Fibroblast of skin of left biceps (primary cell): ENCODE measurements at regions not wholly inside any gene's neighbourhood (a gene's known extent, or its start where the extent isn't known, plus 50 kb on each side); places are given as distances from the start of the nearest gene placed in this dataset.
"Not testable (repeated sequence)": the region's sequence is repeated elsewhere in the genome, so short reads cannot be mapped to it uniquely, and the experiment has no call there.

Experiments
- DNase-seq, 2 experiments: peaks; one replicate each; pipeline ENCODE4 v3.0.0-alpha.2; 2013; ENCODE audit warnings: low read depth in 2 of 2

DNA sequence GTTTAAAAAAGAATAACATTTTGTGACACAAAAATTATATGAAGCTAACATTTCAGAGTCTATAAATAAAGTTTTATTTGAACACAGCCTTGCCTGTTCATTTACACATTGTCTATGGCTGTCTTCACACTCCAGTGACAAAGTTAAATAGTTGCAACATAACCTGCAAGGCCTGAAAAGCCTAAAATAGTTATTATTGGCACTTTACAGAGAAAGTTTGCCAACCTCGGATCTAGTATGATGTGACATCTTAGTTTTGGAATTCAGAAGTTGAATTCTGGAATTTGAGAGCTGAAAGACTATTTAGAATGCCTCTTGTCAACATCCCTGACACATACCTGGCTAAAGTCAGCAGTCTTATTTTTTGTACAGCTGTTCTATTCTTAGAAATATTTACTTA is 68.3 kb downstream of the DYRK2 start:
- DNase-seq: peak; percentile 42 to 45

DNA sequence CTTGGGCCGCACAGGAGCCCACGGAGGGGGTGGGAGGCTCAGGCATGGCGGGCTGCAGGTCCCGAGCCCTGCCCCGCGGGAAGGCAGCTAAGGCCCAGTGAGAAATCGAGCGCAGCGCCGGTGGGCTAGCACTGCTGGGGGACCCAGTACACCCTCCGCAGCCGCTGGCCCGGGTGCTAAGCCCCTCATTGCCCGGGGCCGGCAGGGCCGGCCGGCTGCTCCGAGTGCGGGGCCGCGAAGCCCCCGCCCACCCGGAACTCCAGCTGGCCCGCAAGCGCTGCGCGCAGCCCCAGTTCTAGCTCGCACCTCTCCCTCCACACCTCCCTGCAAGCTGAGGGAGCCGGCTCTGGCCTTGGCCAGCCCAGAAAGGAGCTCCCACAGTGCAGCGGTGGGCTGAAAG is 70.8 kb downstream of the DYRK2 start:
- DNase-seq: not testable (repeated sequence)

DNA sequence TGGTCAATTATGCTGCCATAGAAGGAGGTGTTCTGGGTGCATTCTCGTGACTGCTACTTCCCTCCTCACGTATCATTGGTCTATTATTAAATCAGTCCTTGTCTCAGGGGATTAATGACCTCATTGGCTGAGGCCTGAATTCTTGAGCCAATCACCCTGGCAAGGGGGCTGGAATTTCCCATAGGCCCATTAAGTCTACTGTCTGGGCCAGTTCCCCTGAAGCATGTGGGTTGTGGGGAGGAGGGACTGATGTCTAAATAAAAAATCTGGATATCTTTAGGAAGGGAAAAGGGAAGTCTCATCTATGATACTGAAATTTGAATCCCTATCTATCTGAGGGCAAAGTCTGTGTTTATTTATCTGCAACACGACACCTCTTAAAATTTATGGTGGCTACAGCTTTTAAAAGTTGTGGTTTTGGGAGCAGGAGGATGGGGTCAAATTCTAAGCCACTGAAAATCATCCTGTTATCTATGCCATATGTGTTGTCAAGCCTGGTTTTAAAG is 71.9 kb downstream of the DYRK2 start:
- DNase-seq: peak; percentile 90 to 93

DNA sequence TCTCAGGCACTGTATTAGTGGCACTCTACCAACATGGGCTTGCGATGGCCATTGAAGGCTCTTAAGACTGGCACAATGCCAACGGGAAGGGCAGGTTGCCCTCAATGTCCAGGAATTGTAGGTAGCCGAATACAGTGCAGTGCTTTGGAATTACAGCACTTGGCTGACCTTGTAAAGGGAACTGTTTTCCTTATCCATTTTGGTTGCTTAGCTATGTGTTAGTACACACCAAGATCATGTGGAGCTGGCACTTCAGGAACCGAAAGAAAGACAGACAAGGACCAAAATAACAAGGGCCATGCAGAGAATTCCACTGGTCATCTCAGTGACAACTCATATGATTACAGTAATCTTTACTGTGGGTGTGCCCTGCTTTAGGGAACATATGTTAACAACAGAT is 72.7 kb downstream of the DYRK2 start:
- no peak for DNase-seq

DNA sequence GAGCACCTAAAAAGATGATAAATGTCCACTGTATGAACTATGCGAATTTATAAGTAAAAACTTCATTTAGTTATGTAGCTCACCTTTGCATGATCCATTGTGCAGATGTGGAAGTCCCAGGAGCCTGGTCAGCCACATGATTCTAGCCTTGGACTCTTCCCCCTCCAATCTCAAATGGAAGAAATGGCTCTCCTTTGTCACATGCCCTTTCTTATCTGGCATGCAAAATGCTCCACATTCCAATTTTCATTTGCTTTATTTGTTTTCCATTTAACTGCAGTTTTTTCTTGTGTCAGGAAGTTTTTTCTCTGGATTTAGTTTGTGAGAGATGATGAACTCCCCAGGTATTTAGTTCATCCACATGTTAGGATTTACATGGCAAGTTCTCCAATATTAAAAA is 73.8 kb downstream of the DYRK2 start:
- no peak for DNase-seq

DNA sequence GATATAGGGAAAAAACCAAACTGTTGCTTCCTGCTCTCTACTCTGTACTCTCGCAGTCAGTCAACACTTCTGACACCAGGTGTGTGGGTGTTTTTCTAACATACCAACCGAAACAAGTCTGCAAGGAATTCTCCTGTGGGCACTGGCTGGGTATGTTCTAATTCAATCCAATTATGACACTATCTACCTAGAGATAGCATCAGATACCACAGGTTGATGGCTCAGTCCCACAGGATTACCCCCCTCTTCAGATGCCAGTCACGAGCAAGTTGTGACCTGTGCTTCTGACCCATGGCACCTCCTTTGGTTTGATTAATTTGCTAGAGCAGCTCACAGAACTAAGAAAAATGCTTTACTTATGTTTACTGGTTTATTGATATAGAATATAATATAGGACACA is 78.3 kb downstream of the DYRK2 start:
- DNase-seq: no peak

DNA sequence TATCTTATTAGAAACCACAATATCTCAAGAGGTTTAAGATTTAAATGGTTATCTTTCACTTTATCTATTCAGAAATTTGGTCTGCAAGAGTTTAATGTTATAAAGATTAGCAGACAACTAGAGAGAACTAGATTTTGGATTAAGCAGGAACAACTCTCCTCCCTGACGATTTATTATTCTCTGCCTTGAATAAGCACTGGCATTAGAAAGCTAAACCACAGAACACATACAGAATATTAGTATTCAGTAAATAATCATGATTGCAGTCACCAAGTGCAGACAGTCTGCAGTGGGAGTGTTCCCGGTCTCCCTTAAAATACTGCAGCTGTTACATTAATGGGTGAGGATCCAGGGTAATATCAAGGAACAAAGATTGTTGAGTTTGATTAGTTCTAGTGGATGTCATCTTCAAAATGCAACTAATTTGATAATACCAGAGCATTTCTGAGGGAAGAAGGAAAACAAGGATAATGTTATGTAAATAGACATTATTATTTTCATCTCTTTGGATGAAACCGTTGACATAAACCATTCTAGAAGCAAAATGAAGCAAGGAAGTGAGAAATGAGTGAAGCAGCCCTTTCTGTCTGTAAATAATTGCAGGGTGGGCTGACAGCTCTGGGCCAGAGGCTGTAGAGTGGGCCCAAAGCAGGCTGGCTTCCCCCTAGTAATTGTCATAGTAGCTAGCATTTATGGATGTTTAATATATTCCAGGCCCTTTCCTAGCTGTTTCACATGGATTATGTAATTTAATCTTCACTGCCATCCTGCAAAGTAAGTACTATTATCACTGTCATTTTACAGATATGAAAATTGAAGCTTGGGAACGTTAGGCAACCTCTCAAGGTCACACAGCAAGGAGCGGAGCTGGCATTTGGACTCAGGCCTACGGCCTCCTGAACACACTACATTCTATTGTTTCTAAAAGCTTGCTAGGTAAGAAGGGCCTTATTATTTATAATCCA is 79.4 kb downstream of the DYRK2 start:
- DNase-seq: no peak

DNA sequence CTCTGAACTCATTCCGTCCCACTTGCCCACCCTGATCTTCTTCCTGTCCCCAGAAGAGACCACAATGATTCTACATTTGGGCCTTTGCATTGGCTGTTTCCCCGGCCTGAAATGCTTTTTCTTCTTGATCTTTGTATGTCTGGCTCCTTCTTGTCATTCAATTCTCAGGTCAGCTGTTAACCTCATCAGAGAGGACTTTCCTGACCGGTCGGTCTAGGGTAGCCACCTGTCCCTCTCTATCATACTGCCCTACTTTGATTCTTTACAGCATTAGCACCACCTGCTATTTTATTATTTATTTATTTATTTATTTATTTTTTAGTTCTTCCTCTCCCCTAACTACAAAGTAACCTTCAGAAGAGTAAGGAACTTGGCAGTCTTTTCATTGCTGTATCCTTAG is 84.3 kb downstream of the DYRK2 start:
- no peak for DNase-seq

DNA sequence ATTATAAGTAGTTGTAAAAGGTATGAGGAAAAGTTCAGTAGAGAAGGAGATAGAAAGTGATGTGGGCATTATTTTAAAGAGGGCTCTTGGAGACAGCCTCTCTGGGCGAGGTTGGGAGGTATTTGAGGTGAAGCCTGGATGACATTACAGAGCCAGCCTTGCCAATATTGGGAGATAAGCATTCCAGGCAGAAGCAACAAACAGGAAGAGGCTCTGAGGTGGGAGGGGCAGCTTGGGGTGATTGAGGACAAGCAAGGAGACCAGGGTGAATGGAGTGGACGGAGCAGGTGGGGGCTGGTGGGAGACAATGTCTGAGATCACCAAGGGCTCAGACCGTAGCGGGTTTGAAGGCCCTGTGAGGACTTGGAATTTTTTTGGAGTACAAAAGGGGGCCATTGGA is 87.3 kb downstream of the DYRK2 start:
- DNase-seq: no peak

DNA sequence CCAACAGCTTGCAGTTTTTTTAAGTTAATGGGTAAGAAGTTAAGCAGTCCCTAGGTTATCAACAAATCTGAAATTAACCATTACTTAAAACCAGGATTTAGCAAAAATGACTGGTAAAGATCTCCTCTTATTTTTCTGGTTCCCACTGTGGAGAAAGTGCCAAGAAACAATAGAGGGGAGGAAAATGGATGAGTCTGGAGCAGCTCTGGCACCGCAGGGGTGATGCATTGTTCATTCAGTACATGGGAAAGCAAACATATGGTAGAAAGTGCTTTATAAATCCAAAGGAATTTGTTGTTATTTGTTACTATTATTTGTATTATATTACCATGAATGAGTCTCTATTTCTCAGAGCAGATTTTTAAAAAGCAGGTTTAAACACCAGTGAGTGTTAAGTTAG is 92.2 kb downstream of the DYRK2 start:
- no peak for DNase-seq

DNA sequence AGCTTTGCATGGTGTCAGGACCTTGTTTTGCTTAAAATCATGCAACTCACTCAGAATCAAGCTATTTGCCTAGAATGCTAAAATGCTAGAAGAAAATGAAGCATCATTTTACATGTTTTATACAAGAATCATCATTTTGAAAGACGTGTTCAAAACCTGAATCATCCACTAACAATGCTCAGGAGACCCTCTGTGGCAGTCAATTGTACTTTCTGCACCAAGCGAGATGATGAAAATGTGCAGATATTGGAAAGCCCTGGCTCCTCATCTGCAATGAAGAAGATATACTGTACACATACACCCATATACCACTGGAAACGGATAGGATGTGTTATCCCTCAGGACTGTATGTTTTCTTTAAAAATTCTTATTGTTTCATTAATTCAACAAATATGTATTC is 92.7 kb downstream of the DYRK2 start:
- peak; percentile 50 to 51 for DNase-seq

DNA sequence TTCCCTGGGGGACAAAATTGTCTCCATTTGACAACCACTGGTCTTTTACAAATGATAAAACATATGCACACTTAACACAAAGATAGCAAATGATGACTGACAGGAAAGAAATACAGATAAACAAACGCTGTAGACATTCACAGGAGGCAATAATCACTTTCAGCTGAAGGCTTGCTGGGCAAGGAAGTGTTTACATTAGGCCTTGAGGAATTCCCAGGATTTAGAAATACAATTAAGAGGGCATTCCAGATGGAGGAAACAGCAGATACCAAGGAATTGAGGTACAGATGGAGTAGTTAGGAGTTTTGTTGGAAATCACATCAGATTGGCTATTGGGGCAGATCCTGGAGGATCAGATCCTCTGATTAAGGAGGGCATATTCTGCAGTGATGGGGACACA is 93.9 kb downstream of the DYRK2 start:
- peak; percentile 38 to 48 for DNase-seq

DNA sequence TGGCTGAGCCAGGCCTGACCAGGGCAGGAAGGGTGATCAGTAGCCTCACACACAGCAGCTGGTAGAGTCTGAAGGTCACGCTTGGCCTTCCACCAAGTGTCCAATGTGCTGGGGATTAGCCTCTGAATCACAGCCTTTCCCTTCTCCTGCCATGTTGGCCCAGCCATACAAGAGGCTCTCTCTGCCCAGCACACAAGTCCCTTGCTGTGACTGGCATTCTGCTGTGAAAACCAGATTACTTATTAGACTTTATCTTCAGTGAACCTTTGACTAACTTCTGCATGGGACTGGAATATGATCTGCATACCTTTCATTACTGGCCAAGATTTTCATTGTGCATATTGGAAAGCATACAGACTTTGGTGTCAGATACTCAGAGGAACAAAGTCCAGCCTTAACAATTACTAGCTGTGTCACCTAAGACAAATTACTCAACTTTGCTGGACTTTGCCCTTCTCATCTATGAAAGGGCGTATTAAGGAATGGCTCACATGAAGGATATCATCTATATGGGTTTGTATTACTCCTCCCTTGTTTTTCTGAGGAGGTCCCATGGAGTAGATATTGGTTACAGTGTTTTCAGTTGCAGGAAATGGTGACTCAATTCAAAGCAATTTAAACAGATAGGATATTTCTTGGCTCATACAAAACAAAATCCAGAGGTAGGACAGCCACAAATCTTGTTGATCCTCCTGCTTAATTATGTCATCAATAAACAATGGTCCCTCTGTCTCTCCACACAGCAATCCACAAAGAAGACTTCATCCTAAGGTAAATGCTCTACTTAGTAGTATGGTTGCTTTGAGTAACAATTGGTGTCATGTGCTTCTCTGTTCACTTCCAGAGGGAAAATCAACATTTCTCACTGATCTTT is 99.6 kb downstream of the DYRK2 start:
- no peak for DNase-seq

DNA sequence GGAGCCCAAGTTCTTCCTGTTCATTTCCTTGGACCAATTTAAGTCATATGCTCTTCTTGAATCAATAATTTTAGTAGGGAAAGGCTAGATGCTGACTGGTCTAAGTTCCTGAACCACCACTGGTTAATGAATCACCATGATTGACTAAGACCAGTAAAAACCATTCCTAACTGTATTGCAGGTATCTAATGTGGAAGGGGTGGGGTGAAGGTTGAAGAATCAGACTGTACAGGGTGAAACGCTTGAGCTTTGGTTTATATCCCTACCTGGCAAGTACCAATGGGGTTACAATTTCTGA is 100.1 kb downstream of the DYRK2 start:
- DNase-seq: no peak

DNA sequence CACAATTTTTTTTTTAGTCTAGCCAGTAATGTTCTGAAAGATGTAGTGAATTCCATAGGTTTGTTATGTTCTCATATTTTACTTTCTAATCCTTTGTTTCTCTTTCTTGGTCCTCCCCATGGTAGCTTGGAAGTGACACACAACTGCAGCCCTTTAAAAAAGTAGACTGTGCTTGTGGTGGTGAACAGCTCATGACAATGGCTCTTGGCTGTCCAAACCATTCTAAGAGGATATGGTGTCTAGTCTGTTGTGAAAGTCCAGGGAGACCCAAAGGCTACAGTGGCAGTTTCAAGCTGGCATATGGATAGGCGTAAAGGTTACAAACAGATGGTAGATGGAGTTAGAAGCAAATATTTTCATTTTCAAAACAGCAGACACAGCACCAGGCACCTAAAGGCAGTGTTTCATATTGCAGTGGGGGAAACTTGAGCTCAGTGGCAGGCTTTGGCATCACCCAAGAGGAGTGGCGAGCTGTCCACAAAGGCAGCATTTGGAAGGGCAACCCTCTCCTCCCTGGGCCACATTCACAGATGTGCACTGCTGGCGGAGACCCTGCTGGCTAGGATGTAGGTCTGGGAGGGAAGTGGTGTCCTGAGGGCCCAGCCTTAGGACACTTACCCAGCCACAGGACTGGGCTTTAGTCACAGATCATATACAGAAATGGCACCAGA is 102.1 kb downstream of the DYRK2 start:
- no peak for DNase-seq

DNA sequence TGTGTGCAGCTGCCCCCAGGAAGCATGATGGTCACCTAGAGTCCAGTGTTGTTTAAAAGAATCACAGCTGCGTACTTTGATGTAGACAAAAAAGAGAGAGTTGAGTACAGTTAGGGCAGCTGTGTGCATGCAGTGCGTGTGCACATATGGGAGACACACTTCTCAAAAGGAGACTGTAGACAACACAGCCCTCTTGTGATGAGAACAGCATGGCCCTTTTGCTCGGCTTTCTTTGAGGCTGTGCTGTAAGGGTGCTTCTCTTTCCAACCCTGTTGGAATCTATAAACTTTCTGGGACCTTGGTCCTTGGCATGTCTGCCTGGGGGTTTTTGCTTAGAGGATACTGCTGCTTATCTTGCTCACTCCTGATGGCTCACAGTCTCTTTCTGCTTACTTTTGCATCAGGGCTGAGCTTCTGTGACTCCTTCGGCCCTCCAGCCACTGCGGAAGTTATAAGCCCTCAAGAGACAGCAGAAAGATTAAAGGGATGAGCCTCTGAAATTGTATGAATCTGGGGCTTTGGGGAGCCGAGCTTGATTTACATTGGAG is 102.9 kb downstream of the DYRK2 start:
- no peak for DNase-seq

DNA sequence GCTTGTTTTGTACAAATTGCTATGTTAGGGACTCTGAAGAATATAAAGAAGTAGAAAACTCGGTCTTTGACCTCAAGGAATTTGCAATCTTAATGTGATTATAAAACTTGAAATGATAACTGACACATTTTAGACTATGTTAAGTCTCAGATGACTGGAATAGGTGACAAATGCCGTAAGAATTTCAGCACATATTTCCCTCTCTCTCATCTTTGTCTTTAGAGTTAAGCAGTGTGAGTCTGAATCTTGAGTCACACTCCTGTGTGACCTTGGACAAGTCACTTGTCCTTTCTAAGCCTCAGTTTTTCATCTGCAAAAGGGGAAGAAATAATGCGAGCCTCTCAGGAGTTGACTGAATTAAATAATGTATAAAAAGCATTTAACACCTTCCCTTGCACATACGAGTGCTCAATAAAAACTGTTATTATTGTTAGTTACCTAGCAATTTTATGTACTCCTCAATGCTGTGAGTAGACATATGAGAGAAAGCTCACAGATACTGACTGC is 103.7 kb downstream of the DYRK2 start:
- DNase-seq: no peak

DNA sequence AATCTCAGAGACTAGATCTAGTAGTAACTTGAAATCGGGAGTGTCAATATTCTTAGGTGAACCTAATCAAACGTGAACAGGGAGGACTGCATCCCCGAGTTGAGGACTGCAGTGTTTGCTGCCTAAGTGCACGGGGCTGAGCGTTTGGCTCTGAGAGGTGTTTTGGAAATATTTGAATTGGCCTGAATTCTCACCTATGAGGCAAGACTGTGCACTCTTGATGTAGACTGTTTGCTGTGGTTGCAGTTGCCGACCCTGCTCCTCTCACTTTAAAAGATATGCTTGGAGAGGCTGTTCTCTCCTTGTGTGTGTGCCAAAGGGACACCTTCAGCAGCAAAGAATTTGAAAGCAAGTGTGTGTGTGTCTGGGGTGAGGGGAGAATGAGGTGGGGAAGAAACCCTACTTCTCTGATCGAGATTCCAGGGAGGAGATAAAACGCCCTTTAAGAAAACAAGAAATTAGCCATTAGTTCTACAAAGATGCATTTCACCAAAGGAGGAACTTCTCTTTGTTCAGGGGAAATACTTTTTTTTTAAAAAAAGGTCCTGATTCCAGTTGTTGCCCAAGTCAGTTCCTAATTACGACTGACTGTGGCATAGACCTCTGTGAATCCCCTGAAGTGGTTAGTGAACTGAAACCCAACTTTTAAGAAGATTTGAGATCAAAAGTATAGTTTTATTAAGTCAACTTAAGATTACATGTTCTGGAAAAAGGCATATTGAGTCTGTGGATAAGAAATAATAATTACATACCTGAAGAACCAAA is 106.6 kb downstream of the DYRK2 start:
- DNase-seq: no peak

DNA sequence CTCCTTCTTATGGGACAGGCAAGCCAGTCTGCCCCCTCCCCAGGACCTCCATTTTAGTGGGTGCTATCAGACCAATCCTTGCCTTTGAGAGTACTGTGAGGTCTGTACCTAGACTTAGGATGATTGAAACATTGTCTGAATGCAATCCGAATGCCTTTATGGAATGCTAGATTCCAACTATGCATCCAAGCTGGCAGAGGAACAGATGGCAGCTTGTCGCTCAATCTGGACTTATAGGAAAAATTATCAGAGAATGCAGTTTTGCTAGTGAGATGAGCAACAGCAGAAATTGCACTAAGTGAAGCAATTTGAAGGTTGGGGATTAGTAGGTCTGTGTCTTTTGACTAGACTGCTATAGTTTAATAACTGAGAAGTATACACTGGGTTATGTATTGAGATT is 109.1 kb downstream of the DYRK2 start:
- DNase-seq: no peak

DNA sequence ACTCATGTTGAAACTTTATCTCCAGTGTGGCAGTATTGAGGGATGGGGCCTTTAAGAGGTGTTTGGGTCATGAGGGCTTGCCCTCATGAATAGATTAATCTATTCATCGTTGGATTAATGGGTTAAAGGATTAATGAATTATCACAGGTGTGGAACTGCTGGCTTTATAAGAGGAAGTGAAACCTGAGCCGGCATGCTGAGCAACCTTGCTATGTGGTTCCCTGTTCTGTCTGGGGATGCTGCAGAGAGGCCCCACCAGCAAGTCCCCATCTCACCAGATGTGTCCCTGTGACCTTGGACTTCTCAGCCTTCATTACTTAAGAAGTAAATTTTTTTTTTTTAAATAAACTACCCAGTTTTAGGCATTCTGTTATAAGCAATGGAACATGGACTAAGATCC is 109.6 kb downstream of the DYRK2 start:
- DNase-seq: no peak

DNA sequence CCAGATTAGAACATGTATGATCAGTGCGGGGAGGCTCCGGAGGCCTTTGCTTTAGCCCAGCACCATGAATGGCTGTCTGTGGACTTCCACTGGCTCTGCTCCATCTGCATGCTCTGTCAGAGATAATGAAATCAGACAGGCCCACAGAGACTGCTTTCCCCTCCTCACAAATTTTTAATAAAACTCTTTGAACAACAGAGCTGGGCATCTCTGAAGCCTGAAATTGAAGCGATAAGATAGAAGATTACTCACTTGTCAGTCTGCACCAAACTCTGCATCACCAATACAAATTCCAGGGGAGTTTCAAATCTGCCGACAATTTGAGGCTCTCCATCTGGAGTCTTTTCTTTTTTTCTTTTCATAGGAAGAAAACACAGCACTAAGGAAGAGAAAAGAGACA is 110.0 kb downstream of the DYRK2 start:
- DNase-seq: no peak
